GM10248 (cell line): ENCODE measurements at regions not wholly inside any gene's neighbourhood (a gene's known extent, or its start where the extent isn't known, plus 50 kb on each side); places are given as distances from the start of the nearest gene placed in this dataset.

Source experiments
- CTCF ChIA-PET: fragments of 300-600 bp; sonication (Branson Sonifier 250); formaldehyde crosslinking; extraction: SDS; loops from one replicate; lab custom pipeline; 2021; ENCODE audit warnings: antibody characterized with exemption; lab: Yijun Ruan, JAX
- POLR2A ChIA-PET: fragments of 350-650 bp; sonication (Branson Sonifier 250); formaldehyde crosslinking; extraction: SDS; loops from one replicate; lab custom pipeline; 2020; ENCODE audit warnings: antibody characterized with exemption; lab: Yijun Ruan, JAX
- DNase-seq: peaks from one replicate; pipeline ENCODE4 v3.0.0; 2012; ENCODE audit errors: extremely low spot score
- TF ChIP-seq, protein P1 (sequence below): IDR thresholded peaks from 2 replicates; pipeline ENCODE4 v1.5.1; 2012; ENCODE audit warnings: mild to moderate bottlenecking, low read depth; ENCODE audit errors: extremely low read depth, missing control alignments, control extremely low read depth

DNA sequence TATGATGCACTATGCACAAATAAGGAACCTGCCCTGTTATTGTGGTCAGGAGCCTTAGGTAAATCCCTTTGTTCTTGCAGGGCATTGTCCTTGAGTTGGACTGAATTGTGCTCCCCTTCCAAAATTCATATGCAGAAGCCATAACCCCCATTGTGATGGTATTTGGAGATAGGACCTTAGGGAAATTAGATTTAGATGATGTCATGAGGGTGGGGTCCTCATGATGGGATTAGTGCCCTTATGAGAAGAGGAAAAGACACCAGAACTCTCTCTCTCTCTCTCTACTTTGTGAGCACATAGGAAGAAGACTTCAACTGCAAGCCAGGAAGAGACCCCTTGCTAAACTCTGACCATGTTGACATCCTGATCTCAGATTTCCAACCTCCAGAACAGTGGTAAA lies 268.0 kb downstream of the LRFN2 start:
- ChIA-PET CTCF (interaction anchor here (1.2 kb wide), 1 partner anchor 10 kb away, joined by 4 read pairs; no protein-coding TSS in a partner anchor), POLR2A (no interaction called here)
- no peak for DNase-seq
- TF ChIP-seq, protein P1, sequence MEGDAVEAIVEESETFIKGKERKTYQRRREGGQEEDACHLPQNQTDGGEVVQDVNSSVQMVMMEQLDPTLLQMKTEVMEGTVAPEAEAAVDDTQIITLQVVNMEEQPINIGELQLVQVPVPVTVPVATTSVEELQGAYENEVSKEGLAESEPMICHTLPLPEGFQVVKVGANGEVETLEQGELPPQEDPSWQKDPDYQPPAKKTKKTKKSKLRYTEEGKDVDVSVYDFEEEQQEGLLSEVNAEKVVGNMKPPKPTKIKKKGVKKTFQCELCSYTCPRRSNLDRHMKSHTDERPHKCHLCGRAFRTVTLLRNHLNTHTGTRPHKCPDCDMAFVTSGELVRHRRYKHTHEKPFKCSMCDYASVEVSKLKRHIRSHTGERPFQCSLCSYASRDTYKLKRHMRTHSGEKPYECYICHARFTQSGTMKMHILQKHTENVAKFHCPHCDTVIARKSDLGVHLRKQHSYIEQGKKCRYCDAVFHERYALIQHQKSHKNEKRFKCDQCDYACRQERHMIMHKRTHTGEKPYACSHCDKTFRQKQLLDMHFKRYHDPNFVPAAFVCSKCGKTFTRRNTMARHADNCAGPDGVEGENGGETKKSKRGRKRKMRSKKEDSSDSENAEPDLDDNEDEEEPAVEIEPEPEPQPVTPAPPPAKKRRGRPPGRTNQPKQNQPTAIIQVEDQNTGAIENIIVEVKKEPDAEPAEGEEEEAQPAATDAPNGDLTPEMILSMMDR = no peak

DNA sequence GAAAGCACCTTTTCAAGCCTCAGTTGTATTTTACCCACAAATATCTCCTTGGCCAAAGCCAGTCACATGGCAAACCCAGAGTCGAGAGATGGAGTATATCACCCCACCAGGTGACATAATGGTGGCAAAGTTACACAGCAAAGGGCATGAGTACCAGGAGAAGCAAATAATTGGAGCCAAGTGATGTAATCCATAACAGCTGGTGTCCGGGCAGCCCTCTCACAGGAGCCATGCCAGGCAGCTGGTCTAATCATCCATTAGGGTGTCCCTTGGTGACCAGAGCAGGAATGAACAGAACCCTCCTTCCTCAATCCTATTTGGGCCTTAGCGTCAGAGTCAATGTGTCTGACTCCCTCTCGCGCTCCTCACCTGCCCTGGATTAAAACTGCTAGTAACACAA lies 272.1 kb downstream of the LRFN2 start:
- TF ChIP-seq, protein P1 = no peak
- CTCF ChIA-PET = no interaction called here
- DNase-seq = no peak
- POLR2A ChIA-PET = no interaction called here

DNA sequence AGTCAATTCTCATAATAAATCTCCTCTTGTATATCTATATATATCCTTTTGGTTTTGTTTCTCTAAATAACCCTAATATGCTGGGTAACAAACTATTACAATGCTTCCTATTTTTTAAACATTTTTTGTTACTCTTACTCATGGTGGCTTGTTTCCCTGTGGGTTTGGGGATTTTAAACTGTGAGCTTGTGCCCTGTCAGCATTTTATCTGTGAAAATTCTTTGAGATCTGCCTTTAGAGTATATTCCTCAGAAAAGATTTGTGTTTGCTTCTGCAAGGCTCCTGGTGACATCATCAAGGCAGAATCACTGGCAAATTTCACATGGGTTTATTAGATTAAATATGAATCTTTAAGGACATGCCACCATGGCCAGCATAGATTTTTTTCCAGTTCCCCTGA lies 273.6 kb downstream of the LRFN2 start:
- ChIA-PET POLR2A (no interaction called here), CTCF (interaction anchor here (0.9 to 1.0 kb wide), 2 partner anchors 10 to 448 kb away, joined by 3 read pairs; no protein-coding TSS in a partner anchor)

DNA sequence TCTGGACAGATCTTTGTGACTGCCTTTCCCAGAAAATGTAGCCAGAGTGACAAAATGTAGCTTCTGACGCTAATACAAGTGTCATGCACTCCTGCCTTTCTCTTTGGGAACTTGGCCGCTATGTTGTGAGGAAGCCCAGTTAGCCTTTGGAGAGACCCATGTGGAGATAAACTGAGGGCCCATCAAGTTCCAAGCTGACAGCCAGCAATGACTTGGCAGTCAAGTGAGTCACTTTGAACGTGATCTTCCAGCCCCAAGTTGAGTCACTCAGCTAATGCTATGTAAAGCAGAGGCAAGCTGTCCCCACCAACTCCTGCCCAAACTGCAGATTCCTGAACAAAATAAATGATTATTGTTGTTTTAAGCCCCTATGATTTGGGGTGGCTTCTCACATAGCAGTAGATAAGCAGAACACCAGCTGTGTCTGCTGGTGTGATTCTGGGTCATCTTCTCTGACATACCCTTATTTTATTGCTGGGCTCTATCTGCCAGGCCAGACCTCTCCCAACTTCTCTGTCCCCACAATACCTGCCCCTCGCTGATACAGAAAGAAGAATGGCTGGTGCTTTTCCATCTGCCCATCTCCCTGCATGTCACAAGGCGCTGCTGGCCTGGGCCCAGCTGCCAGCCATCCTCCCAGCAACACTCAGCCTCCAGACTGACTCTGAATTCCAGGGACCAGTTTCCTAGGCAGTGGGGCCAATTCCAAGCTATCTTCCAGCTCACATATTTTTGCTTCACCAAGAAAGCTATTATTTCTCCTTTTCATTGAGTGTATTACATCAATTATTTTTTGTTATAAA lies 274.8 kb downstream of the LRFN2 start:
- ChIA-PET POLR2A (no interaction called here), CTCF (interaction anchor here (1.0 to 1.4 kb wide), 5 partner anchors 10 to 953 kb away, joined by 3 to 6 read pairs (median 4); no protein-coding TSS in a partner anchor)
- TF ChIP-seq, protein P1 = no peak
- DNase-seq = no peak

More for the DNA sequence above, 273.6 kb downstream of the LRFN2 start:
- TF ChIP-seq, protein P1 = no peak
- DNase-seq = no peak

DNA sequence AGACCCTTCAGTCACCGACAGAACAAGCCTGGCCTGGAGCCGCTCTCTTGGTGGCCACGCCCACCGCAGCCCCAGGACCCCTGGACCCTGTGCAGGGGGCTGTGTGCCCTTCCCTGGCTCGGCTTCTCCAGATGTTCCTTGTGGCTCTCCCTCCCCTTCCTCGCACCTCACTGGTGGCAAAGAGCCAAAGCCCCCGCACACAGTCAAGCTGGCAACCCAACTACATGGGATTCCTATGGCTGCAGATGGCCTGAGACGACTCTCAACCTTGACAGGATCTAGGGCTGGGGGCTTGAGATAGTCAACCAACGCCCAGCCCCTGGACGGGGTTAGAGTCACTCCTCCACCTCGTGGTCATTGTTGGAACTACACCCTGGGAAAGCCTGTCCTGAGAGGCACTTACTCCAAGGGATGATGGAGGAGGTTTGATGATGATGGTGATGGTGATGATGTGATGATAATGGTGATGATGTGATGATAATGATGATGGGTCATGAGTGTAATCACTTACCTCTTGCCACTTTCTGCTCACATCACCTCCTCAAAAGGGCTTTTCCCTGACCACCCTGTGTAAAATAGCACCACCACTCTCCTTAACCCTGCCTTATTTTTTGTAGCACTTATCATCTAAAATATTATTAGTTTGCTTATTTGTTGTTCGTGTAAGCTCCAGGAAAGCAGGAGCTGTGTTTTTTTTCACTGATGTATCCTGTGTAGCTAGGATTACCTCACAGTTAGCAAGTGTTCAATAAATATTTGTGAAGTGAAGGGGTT lies 278.4 kb downstream of the LRFN2 start:
- TF ChIP-seq, protein P1 = peak; percentile 82
- peak; percentile 73 for DNase-seq
- ChIA-PET CTCF (interaction anchor here (0.6 to 3.8 kb wide), 20 partner anchors 10 to 999 kb away, joined by 3 to 23 read pairs (median 4); no protein-coding TSS in a partner anchor), POLR2A (no interaction called here)

DNA sequence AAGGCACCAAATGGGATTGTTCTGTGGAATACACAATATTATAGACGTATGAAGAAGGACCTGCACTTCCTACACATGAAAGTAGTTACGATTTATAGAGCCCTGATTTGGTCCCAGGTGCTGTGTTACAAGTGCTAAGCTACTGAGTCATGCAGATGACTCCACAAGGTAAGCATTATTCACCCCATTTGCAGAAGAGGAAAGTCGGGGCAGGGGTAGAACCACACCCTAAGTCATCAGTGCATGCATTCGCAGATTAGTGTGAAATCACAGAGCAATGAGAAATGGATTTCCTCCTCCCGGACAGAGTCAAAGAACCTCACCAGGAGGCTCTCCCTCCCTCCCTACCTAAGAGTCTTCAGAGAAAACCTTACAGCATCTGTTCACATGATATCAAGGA lies 279.5 kb downstream of the LRFN2 start:
- no peak for DNase-seq
- POLR2A ChIA-PET = no interaction called here
- TF ChIP-seq, protein P1 = no peak
- CTCF ChIA-PET = interaction anchor here (0.8 to 3.8 kb wide), 11 partner anchors 9 to 944 kb away, joined by 3 to 23 read pairs (median 6); no protein-coding TSS in a partner anchor
